ENCODE measurements at regions not wholly inside any gene's neighbourhood (a gene's known extent, or its start where the extent isn't known, plus 50 kb on each side); places are given as distances from the start of the nearest gene placed in this dataset.
"Not testable (repeated sequence)": the region's sequence is repeated elsewhere in the genome, so short reads cannot be mapped to it uniquely, and the experiment has no call there.

- TF ChIP-seq CTCF (IDR thresholded peaks at IDR 0.05; ENCODE audit: low read depth, low read length, poor library complexity, severe bottlenecking); EZH2phosphoT487 (IDR thresholded peaks at IDR 0.05; ENCODE audit: borderline replicate concordance, low read length): not testable (repeated sequence)
These were observed 135.8 kb upstream of the DST start for GRCh38 chr6:56778503-56778902.

All from DOHH2 (cell line).